ENCODE measurements at regions not wholly inside any gene's neighbourhood (a gene's known extent, or its start where the extent isn't known, plus 50 kb on each side); places are given as distances from the start of the nearest gene placed in this dataset.
"Not testable (repeated sequence)": the region's sequence is repeated elsewhere in the genome, so short reads cannot be mapped to it uniquely, and the experiment has no call there.

DNA sequence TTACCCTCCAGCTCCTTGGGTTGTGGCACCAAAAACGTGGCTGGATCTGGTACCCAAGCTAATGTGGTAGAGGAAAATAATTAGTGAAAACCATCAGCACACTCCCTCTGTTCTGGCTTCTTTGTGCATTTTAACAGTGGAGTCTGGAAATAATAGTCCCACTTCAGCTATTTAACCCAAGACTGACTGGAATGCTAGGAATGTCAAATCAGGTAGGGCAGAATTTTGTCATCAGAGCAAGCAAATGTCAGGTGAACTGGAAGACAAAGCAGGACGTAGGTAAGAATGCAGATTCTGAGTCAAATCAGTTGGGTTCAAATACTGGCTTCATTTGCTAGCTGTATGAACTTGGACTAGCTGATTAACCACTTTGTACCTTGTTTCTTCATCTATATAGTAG is 144.0 kb upstream of the SPATA31A3 start:
- TF ChIP-seq RAD21 (IDR thresholded peaks at IDR 0.05; ENCODE audit: low read depth); EZH2phosphoT487 (IDR thresholded peaks at IDR 0.05; ENCODE audit: borderline replicate concordance); EZH2 (IDR thresholded peaks at IDR 0.05); SP1 (IDR thresholded peaks at IDR 0.05; ENCODE audit: low read depth): not testable (repeated sequence)
- TF ChIP-seq, protein P1, sequence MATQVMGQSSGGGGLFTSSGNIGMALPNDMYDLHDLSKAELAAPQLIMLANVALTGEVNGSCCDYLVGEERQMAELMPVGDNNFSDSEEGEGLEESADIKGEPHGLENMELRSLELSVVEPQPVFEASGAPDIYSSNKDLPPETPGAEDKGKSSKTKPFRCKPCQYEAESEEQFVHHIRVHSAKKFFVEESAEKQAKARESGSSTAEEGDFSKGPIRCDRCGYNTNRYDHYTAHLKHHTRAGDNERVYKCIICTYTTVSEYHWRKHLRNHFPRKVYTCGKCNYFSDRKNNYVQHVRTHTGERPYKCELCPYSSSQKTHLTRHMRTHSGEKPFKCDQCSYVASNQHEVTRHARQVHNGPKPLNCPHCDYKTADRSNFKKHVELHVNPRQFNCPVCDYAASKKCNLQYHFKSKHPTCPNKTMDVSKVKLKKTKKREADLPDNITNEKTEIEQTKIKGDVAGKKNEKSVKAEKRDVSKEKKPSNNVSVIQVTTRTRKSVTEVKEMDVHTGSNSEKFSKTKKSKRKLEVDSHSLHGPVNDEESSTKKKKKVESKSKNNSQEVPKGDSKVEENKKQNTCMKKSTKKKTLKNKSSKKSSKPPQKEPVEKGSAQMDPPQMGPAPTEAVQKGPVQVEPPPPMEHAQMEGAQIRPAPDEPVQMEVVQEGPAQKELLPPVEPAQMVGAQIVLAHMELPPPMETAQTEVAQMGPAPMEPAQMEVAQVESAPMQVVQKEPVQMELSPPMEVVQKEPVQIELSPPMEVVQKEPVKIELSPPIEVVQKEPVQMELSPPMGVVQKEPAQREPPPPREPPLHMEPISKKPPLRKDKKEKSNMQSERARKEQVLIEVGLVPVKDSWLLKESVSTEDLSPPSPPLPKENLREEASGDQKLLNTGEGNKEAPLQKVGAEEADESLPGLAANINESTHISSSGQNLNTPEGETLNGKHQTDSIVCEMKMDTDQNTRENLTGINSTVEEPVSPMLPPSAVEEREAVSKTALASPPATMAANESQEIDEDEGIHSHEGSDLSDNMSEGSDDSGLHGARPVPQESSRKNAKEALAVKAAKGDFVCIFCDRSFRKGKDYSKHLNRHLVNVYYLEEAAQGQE (IDR thresholded peaks at IDR 0.05; ENCODE audit: low read depth): not testable (repeated sequence)
- TF ChIP-seq, protein P2, sequence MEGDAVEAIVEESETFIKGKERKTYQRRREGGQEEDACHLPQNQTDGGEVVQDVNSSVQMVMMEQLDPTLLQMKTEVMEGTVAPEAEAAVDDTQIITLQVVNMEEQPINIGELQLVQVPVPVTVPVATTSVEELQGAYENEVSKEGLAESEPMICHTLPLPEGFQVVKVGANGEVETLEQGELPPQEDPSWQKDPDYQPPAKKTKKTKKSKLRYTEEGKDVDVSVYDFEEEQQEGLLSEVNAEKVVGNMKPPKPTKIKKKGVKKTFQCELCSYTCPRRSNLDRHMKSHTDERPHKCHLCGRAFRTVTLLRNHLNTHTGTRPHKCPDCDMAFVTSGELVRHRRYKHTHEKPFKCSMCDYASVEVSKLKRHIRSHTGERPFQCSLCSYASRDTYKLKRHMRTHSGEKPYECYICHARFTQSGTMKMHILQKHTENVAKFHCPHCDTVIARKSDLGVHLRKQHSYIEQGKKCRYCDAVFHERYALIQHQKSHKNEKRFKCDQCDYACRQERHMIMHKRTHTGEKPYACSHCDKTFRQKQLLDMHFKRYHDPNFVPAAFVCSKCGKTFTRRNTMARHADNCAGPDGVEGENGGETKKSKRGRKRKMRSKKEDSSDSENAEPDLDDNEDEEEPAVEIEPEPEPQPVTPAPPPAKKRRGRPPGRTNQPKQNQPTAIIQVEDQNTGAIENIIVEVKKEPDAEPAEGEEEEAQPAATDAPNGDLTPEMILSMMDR (IDR thresholded peaks at IDR 0.05 in 2 of 3, conservative IDR thresholded peaks at IDR 0.05 in 1 of 3; ENCODE audit: borderline replicate concordance in 1 of 3, insufficient read depth in 1 of 3, low read depth in 2 of 3, low read length in 2 of 3): not testable (repeated sequence)

Data from HCT116 (cell line).